T-helper 17 cell (primary cell): ENCODE measurements at regions not wholly inside any gene's neighbourhood (a gene's known extent, or its start where the extent isn't known, plus 50 kb on each side); places are given as distances from the start of the nearest gene placed in this dataset.

Experiments used
- ATAC-seq: fragments of 150-1000 bp; cut with Tn5 transposase; 2 replicates; pipeline ENCODE4 v1.10.0; 2021; ENCODE audit warnings: mild to moderate bottlenecking, moderate library complexity
- DNase-seq, 3 donors: peaks; one replicate each; pipeline versions ENCODE4 v3.0.0 to v3.0.0-alpha.2; 2020 to 2021
- H3K9me3 ChIP-seq: one replicate; pipeline ENCODE4 v1.7.0; 2013; ENCODE audit warnings: low read length, mild to moderate bottlenecking; ENCODE audit not compliant: control insufficient read depth, poor library complexity, severe bottlenecking
- H3K27ac Mint-ChIP-seq: one replicate; pipeline ENCODE4 v1.8.0; 2022; ENCODE audit warnings: mild to moderate bottlenecking, moderate library complexity, mixed read lengths
- H3K27me3 Mint-ChIP-seq: one replicate; pipeline ENCODE4 v1.8.0; 2022; ENCODE audit warnings: mixed read lengths
- H3K36me3 Mint-ChIP-seq: one replicate; pipeline ENCODE4 v1.8.0; 2022; ENCODE audit warnings: low read depth, mixed read lengths
- H3K4me1 Mint-ChIP-seq: one replicate; pipeline ENCODE4 v1.8.0; 2022; ENCODE audit warnings: mild to moderate bottlenecking, mixed read lengths
- H3K4me3 Mint-ChIP-seq: one replicate; pipeline ENCODE4 v1.8.0; 2022; ENCODE audit warnings: mild to moderate bottlenecking, moderate library complexity, mixed read lengths

DNA sequence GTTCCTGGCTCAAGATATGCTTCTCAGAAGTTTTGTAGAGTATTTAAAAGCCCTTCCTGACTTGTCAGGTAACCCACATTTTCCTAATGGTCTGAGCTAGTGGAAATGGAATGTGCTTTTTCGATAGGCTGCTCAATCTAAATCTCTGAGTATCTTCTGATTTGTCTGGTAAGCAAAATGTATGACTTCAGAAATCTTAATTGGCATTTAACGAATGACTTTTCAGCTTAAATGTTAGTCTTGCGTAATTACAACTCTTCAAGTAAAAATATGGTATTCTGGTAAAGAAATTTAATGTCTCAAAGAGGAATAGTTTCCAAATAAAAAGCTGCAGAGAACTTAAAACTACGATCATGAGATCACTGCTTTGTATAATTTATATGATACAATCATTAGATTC lies 379.1 kb downstream of the ANKRD50 start:
- no peak overlapping the region for H3K4me3 Mint-ChIP-seq
- no peak for ATAC-seq
- no peaks in the 10 kb centered on the region for H3K4me1 Mint-ChIP-seq
- no peaks in the 10 kb centered on the region for H3K36me3 Mint-ChIP-seq
- H3K9me3 ChIP-seq = no peaks in the 10 kb centered on the region
- H3K27me3 Mint-ChIP-seq = peaks cover 16% of the 10 kb centered on the region
- DNase-seq = no peak
- no peak overlapping the region for H3K27ac Mint-ChIP-seq

- H3K27me3 Mint-ChIP-seq = peaks cover 10% of the 10 kb centered on the region
- H3K27ac Mint-ChIP-seq = no peak overlapping the region
- no peak overlapping the region for H3K4me3 Mint-ChIP-seq
- DNase-seq (no peak), ATAC-seq (no peak)
- no peaks in the 10 kb centered on the region for H3K36me3 Mint-ChIP-seq
- no peaks in the 10 kb centered on the region for H3K9me3 ChIP-seq
- H3K4me1 Mint-ChIP-seq = no peaks in the 10 kb centered on the region
Measured at GRCh38 chr4:124334119-124334518, 378.4 kb downstream of the ANKRD50 start.

GRCh38 chr4:124337874-124338273 lies 374.7 kb downstream of the ANKRD50 start:
- H3K27ac Mint-ChIP-seq = no peak overlapping the region
- no peak overlapping the region for H3K4me3 Mint-ChIP-seq
- no peaks in the 10 kb centered on the region for H3K9me3 ChIP-seq
- DNase-seq (no peak), ATAC-seq (no peak)
- no peaks in the 10 kb centered on the region for H3K36me3 Mint-ChIP-seq
- H3K27me3 Mint-ChIP-seq = peaks cover 10% of the 10 kb centered on the region
- no peaks in the 10 kb centered on the region for H3K4me1 Mint-ChIP-seq

DNA sequence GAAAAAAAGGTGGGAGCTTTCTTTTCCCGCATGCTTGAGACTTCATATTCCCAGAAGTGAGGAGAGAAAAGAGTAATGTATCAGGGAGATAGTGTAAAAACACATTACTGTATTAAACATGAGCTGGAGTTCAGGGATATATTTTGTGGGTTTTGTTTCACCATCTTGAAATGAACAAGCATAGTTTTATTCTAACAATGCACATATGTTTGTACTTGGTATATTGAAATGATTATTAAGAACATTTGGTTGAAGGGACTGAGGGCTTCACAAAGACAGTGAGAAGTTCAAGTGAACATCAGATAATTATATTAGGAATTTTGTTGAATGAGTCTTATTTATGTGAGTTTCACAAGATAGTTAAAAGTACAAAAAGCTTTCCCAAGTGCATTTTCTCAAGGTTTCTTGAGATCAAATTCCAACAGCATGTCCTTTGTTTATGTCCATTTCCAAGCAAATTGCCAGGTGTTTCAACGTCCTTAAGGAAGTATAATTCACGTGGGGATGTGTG lies 368.8 kb downstream of the ANKRD50 start:
- DNase-seq (no peak), ATAC-seq (no peak)
- H3K9me3 ChIP-seq = no peaks in the 10 kb centered on the region
- no peak overlapping the region for H3K4me3 Mint-ChIP-seq
- H3K36me3 Mint-ChIP-seq = no peaks in the 10 kb centered on the region
- H3K27me3 Mint-ChIP-seq = no peaks in the 10 kb centered on the region
- no peaks in the 10 kb centered on the region for H3K4me1 Mint-ChIP-seq
- H3K27ac Mint-ChIP-seq = no peak overlapping the region

DNA sequence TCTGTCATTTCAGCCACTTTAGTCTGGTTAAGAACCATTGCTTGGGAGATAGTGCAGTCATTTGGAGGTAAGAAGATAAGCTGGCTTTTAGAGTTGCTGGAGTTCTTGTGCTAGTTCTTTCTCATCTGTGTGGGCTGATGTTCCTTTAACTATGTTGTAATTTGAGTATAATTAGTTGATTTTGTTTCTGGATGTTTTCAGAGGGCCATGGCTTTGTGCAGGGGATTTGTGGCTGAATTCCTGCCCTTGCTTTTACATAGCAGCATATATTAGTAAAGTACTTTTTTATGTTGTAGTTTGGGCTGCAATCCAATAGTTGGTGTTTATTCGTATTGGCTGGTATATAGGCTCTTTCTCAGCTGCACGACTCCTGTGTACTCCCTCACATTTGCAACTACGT lies 339.6 kb downstream of the ANKRD50 start:
- H3K9me3 ChIP-seq = no peaks in the 10 kb centered on the region
- ATAC-seq (no peak), DNase-seq (no peak)
- no peaks in the 10 kb centered on the region for H3K4me1 Mint-ChIP-seq
- H3K27me3 Mint-ChIP-seq = no peaks in the 10 kb centered on the region
- H3K4me3 Mint-ChIP-seq = no peak overlapping the region
- no peak overlapping the region for H3K27ac Mint-ChIP-seq
- no peaks in the 10 kb centered on the region for H3K36me3 Mint-ChIP-seq

DNA sequence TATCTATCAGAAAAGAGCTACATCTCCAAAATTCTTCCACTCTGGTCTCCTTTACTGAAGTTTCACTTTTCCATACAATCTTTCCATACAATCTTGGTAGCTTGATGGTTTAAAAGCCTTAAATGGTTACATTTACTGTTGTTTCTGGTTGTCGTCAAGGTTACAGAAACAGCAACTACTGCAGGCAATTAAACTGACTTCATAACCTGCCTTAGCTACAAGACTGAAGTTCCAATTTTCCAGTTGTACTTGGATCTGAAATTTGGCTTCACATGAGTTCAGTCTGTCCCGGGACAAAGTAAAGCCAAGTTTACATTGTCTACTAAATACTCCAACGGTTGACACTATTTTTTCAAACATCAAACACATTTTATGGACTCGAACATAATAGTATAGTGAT lies 326.4 kb downstream of the ANKRD50 start:
- Mint-ChIP-seq H3K4me3 (no peak overlapping the region), H3K27ac (no peak overlapping the region), H3K27me3 (no peaks in the 10 kb centered on the region), H3K4me1 (no peaks in the 10 kb centered on the region), H3K36me3 (no peaks in the 10 kb centered on the region)
- ATAC-seq (no peak), DNase-seq (no peak)
- peaks cover 2% of the 10 kb centered on the region for H3K9me3 ChIP-seq

DNA sequence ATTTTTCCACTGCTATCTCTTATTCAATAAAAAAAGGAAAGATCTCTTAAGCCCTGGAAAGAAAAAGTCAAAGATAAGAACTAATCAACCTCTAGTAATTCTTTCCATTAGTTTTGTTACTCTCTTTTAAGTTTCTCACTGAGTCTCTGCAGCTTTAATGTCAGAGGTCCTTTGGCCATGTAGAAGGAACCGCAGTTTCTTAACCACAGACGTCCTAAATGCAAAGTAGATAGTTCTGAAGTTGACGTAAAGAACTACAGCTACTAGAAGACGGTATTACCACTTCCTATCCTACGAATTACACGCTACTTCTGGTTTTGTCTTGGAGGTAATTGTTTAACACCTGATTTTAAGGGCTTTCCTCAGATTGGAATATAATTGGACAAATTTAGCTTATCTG lies 325.9 kb downstream of the ANKRD50 start:
- H3K27me3 Mint-ChIP-seq = no peaks in the 10 kb centered on the region
- H3K4me1 Mint-ChIP-seq = no peaks in the 10 kb centered on the region
- peaks cover 2% of the 10 kb centered on the region for H3K9me3 ChIP-seq
- no peaks in the 10 kb centered on the region for H3K36me3 Mint-ChIP-seq
- DNase-seq = no peak
- H3K27ac Mint-ChIP-seq = no peak overlapping the region
- H3K4me3 Mint-ChIP-seq = no peak overlapping the region
- no peak for ATAC-seq

GRCh38 chr4:124389591-124389990 lies 322.9 kb downstream of the ANKRD50 start:
- Mint-ChIP-seq H3K4me1 (no peaks in the 10 kb centered on the region), H3K4me3 (no peak overlapping the region), H3K27me3 (no peaks in the 10 kb centered on the region), H3K36me3 (no peaks in the 10 kb centered on the region), H3K27ac (no peak overlapping the region)
- H3K9me3 ChIP-seq = no peaks in the 10 kb centered on the region
- DNase-seq = no peak
- no peak for ATAC-seq

DNA sequence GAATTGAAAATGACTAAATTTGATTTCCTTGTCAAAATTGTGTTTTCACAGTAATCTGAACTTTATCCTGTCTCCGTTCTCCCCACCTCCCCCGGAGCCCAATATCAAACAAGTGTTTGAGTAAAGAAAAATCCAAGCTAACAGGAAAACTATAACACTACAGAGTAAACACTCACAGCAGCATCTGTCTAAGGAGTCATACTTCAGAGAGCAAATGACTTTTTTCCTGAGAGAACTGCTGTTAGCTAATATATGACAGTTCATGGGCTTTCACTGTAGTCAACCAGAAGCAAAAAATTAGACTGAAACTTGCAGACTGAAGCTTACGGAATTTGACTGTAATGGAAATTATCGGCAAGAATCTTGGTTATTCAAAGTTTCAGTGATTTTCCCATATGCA lies 321.7 kb downstream of the ANKRD50 start:
- H3K9me3 ChIP-seq = no peaks in the 10 kb centered on the region
- Mint-ChIP-seq H3K36me3 (no peaks in the 10 kb centered on the region), H3K4me1 (no peaks in the 10 kb centered on the region), H3K27me3 (no peaks in the 10 kb centered on the region), H3K27ac (no peak overlapping the region), H3K4me3 (no peak overlapping the region)
- DNase-seq (no peak), ATAC-seq (no peak)

DNA sequence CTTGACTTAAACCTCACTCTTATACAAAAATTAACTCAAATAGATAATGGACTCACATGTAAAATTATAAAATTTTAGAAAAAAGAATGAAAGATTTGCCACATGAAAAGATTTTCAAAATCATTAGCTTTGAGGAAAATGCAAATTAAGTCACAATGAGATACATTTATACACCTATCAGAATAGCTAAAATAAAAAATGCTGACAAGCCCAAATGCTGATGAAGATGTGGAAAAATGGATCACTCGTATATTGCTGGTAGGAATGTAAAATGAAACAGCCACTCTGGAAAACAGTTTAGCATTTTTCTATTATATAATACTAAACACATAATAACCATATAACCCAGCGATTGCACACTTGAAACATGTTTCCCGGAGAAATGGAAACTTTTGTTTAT lies 316.2 kb downstream of the ANKRD50 start:
- no peaks in the 10 kb centered on the region for H3K9me3 ChIP-seq
- Mint-ChIP-seq H3K4me1 (no peaks in the 10 kb centered on the region), H3K36me3 (no peaks in the 10 kb centered on the region), H3K27me3 (no peaks in the 10 kb centered on the region), H3K4me3 (no peak overlapping the region), H3K27ac (no peak overlapping the region)
- DNase-seq = no peak
- ATAC-seq = no peak

DNA sequence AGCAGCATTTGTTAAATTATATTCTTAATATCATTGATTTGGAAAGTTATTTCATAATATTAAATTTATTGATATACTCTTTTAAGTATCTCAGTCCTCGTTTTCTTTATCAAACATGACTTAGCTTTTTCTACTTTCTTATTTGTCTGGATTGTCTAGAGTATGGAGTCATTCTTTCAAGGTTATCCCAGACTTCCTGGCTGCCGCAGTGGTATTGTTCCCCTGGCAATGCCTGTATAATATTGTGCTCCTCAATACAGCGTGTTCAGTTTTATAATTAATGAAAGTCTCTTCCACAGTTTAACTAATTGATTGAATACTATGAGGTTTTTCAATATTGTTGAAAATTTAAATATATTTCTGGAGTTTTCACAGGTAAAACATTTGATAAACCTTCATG lies 310.9 kb downstream of the ANKRD50 start:
- Mint-ChIP-seq H3K36me3 (no peaks in the 10 kb centered on the region), H3K4me3 (no peak overlapping the region), H3K4me1 (no peaks in the 10 kb centered on the region), H3K27ac (no peak overlapping the region), H3K27me3 (no peaks in the 10 kb centered on the region)
- no peak for DNase-seq
- ATAC-seq = no peak
- H3K9me3 ChIP-seq = no peaks in the 10 kb centered on the region

DNA sequence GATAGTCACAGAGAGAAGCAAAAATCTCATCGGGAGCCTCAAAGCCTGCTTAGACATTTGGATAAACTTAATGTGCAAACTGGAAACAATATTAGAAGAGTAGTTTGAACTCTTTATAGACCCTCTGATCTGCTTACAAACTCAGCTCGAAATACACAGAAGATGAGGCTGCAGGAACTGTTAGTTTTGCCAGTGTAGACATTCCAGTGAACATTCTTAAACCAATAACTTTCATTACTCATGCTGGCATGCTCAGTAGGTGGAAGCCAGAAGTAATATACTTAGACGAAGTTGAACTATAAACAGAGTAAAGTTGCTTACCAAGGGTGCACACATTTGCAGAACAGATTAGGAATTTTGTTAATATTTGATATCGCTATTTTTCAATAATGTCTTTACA lies 303.5 kb downstream of the ANKRD50 start:
- H3K4me1 Mint-ChIP-seq = no peaks in the 10 kb centered on the region
- H3K36me3 Mint-ChIP-seq = no peaks in the 10 kb centered on the region
- no peak overlapping the region for H3K27ac Mint-ChIP-seq
- no peak overlapping the region for H3K4me3 Mint-ChIP-seq
- DNase-seq (no peak), ATAC-seq (no peak)
- no peaks in the 10 kb centered on the region for H3K9me3 ChIP-seq
- H3K27me3 Mint-ChIP-seq = no peaks in the 10 kb centered on the region

DNA sequence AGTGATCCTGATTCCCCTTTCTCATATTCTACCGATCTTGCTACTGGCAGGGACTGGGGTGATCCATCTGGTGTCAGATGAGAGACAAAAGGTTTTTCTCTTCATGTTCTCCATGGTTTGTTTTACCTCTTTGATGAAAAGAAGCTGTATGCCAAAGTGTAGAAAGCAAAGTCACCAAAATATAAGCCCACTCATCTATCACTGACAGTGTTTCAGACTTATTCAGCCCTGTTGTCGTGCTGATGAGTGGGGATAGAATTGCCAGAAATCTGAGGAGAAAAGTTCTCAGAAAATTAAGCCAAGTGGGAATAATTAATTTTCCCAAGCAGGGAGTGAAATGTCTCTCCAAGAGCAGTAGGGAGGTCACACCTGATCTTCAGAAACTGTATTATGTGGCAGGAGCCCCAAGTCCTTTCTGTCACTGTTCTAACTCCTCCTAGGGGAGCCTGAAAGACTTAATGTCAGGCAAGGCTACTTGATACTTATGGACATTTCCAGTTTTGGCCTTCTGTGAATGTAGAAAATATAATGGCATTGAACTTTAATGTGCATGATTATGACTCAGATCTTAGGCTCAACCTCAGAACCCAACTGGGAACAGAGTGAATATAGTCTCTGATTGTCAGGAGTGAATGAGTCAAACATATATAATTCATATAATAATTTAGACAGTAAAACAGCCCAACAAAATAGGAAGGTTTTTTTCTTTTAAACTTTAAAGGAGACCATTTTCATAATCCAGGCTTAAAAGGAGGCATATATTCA lies 298.1 kb downstream of the ANKRD50 start:
- H3K27ac Mint-ChIP-seq = no peak overlapping the region
- H3K27me3 Mint-ChIP-seq = no peaks in the 10 kb centered on the region
- DNase-seq (no peak), ATAC-seq (no peak)
- H3K4me3 Mint-ChIP-seq = no peak overlapping the region
- H3K36me3 Mint-ChIP-seq = no peaks in the 10 kb centered on the region
- H3K9me3 ChIP-seq = peaks cover 2% of the 10 kb centered on the region
- no peaks in the 10 kb centered on the region for H3K4me1 Mint-ChIP-seq

DNA sequence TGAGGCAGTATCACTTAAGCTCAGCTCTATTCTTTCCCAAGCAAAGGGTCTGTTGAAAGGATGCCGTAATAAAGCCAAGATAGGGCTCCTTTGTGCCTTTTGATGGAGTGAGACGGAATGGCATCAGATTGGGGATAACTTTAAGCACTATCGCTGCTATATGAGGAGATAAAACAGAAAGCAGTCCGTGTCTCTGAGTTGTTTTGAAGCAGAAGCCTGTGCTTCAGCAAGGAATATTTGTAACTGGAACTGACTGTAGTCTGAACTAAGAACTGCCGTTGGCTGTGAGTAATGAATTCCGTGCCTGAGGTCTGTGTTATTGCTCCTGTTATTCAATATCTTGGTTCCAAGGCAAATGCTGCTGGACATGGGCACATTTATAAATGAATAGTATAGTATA lies 297.4 kb downstream of the ANKRD50 start:
- H3K9me3 ChIP-seq = peaks cover 2% of the 10 kb centered on the region
- no peaks in the 10 kb centered on the region for H3K4me1 Mint-ChIP-seq
- H3K36me3 Mint-ChIP-seq = no peaks in the 10 kb centered on the region
- no peak for DNase-seq
- ATAC-seq = no peak
- H3K27ac Mint-ChIP-seq = no peak overlapping the region
- no peaks in the 10 kb centered on the region for H3K27me3 Mint-ChIP-seq
- H3K4me3 Mint-ChIP-seq = no peak overlapping the region
